ENCODE measurements at regions not wholly inside any gene's neighbourhood (a gene's known extent, or its start where the extent isn't known, plus 50 kb on each side); places are given as distances from the start of the nearest gene placed in this dataset.

GRCh38 chr5:39486361-39486760, 61.6 kb upstream of the DAB2 start:
- Histone ChIP-seq H3K27ac (ENCODE audit: low read length) (no peak overlapping the region), H3K4me3 (ENCODE audit: low read length) (no peak overlapping the region), H3K9me2 (replicated peaks; ENCODE audit: low read length) (no peaks in the 10 kb centered on the region), H3K27me3 (ENCODE audit: low read length) (no peaks in the 10 kb centered on the region), H4K20me1 (ENCODE audit: low read length) (no peaks in the 10 kb centered on the region), H3K9ac (ENCODE audit: low read length) (no peak overlapping the region), H3K36me3 (ENCODE audit: low read depth, low read length) (no peaks in the 10 kb centered on the region), H3K79me2 (ENCODE audit: low read length) (no peaks in the 10 kb centered on the region), H3F3A (ENCODE audit: low read length, unreplicated experiment) (no peaks in the 10 kb centered on the region), H3K4me1 (ENCODE audit: insufficient read depth, low read length) (no peaks in the 10 kb centered on the region), H3K9me3 (ENCODE audit: low read length) (peaks cover 7% of the 10 kb centered on the region; the same call in 1 of the 2 replicates), H2AFZ (ENCODE audit: low read length) (no peak overlapping the region), H3K4me2 (ENCODE audit: low read length) (no peak overlapping the region)
- BruUV-seq (replicated peaks) = no TSS peak
- intact Hi-C loops (cut with micrococcal nuclease) = no loop called here
- ATAC-seq = no peak
- POLR2A ChIA-PET (ENCODE audit: unreplicated experiment) = no interaction called here
- TF ChIP-seq EZH2 (IDR thresholded peaks at IDR 0.05; ENCODE audit: low read length, unreplicated experiment) = no peak
- no peak for TF ChIP-seq EZH2phosphoT487 (IDR thresholded peaks at IDR 0.05; ENCODE audit: borderline replicate concordance, low read length)
- TF ChIP-seq CTCF (conservative IDR thresholded peaks at IDR 0.05; ENCODE audit: low read depth, low read length) = no peak
- no peak for DNase-seq
- CTCF ChIA-PET = no interaction called here

- no peak overlapping the region for H3K4me3 ChIP-seq (ENCODE audit: low read length)
- H2AFZ ChIP-seq (ENCODE audit: low read length) = no peak overlapping the region
- no peaks in the 10 kb centered on the region for H4K20me1 ChIP-seq (ENCODE audit: low read length)
- H3F3A ChIP-seq (ENCODE audit: low read length, unreplicated experiment) = no peaks in the 10 kb centered on the region
- DNase-seq (no peak), ATAC-seq (no peak)
- intact Hi-C loops (cut with micrococcal nuclease) = no loop called here
- no peaks in the 10 kb centered on the region for H3K4me1 ChIP-seq (ENCODE audit: insufficient read depth, low read length)
- no peak overlapping the region for H3K27ac ChIP-seq (ENCODE audit: low read length)
- no peak for TF ChIP-seq EZH2phosphoT487 (IDR thresholded peaks at IDR 0.05; ENCODE audit: borderline replicate concordance, low read length)
- TF ChIP-seq CTCF (conservative IDR thresholded peaks at IDR 0.05; ENCODE audit: low read depth, low read length) = no peak
- TF ChIP-seq EZH2 (IDR thresholded peaks at IDR 0.05; ENCODE audit: low read length, unreplicated experiment) = no peak
- no peak overlapping the region for H3K4me2 ChIP-seq (ENCODE audit: low read length)
- POLR2A ChIA-PET (ENCODE audit: unreplicated experiment) = no interaction called here
- no TSS peak for BruUV-seq (replicated peaks)
- H3K9me2 ChIP-seq (replicated peaks; ENCODE audit: low read length) = no peaks in the 10 kb centered on the region
- CTCF ChIA-PET = no interaction called here
- no peak overlapping the region for H3K9ac ChIP-seq (ENCODE audit: low read length)
- no peaks in the 10 kb centered on the region for H3K9me3 ChIP-seq (ENCODE audit: low read length)
- no peaks in the 10 kb centered on the region for H3K36me3 ChIP-seq (ENCODE audit: low read depth, low read length)
- no peaks in the 10 kb centered on the region for H3K27me3 ChIP-seq (ENCODE audit: low read length)
- no peaks in the 10 kb centered on the region for H3K79me2 ChIP-seq (ENCODE audit: low read length)
These were observed 60.3 kb upstream of the DAB2 start for GRCh38 chr5:39485079-39485478.

- Histone ChIP-seq H3K4me3 (ENCODE audit: low read length) (no peak overlapping the region), H3K4me1 (ENCODE audit: insufficient read depth, low read length) (no peaks in the 10 kb centered on the region), H3F3A (ENCODE audit: low read length, unreplicated experiment) (no peaks in the 10 kb centered on the region), H3K79me2 (ENCODE audit: low read length) (no peaks in the 10 kb centered on the region), H3K4me2 (ENCODE audit: low read length) (no peak overlapping the region), H3K27ac (ENCODE audit: low read length) (no peak overlapping the region), H3K36me3 (ENCODE audit: low read depth, low read length) (no peaks in the 10 kb centered on the region), H3K9me2 (replicated peaks; ENCODE audit: low read length) (no peaks in the 10 kb centered on the region), H3K9me3 (ENCODE audit: low read length) (no peaks in the 10 kb centered on the region), H4K20me1 (ENCODE audit: low read length) (no peaks in the 10 kb centered on the region), H3K9ac (ENCODE audit: low read length) (no peak overlapping the region), H2AFZ (ENCODE audit: low read length) (no peak overlapping the region), H3K27me3 (ENCODE audit: low read length) (no peaks in the 10 kb centered on the region)
- BruUV-seq (replicated peaks) = no TSS peak
- ATAC-seq (no peak), DNase-seq (no peak)
- no peak for TF ChIP-seq EZH2 (IDR thresholded peaks at IDR 0.05; ENCODE audit: low read length, unreplicated experiment)
- no peak for TF ChIP-seq CTCF (conservative IDR thresholded peaks at IDR 0.05; ENCODE audit: low read depth, low read length)
- no peak for TF ChIP-seq EZH2phosphoT487 (IDR thresholded peaks at IDR 0.05; ENCODE audit: borderline replicate concordance, low read length)
- ChIA-PET CTCF (no interaction called here), POLR2A (ENCODE audit: unreplicated experiment) (no interaction called here)
- intact Hi-C loops (cut with micrococcal nuclease) = no loop called here
These were observed 59.9 kb upstream of the DAB2 start for GRCh38 chr5:39484673-39485072.
